Tibial artery (tissue), 4 donors: ENCODE measurements at regions not wholly inside any gene's neighbourhood (a gene's known extent, or its start where the extent isn't known, plus 50 kb on each side); places are given as distances from the start of the nearest gene placed in this dataset.

Experiments used
- DNase-seq, 2 donors: peaks; one replicate each; pipeline ENCODE4 v3.0.0-alpha.2; 2019
- H3K27ac ChIP-seq, 2 donors: fragments of 200-600 bp; sonication (generic) in 1 of 2; 1 replicate in 1 of 2; 2 replicates in 1 of 2; pipeline ENCODE4 v1.5.1; 2018 to 2019; ENCODE audit warnings: mild to moderate bottlenecking in 1 of 2
- H3K27me3 ChIP-seq, 2 donors: fragments of 200-600 bp; sonication (generic) in 1 of 2; one replicate each; pipeline versions ENCODE4 v1.5.1 to v1.6.0; 2016 to 2019
- H3K36me3 ChIP-seq, 3 donors: fragments of 200-600 bp; sonication (generic) in 2 of 3; one replicate each; pipeline ENCODE4 v1.5.1; 2016 to 2019; ENCODE audit warnings: mild to moderate bottlenecking in 2 of 3
- H3K4me1 ChIP-seq, 4 donors: fragments of 200-600 bp; sonication (generic) in 2 of 4; 1 replicate in 3 of 4; 2 replicates in 1 of 4; pipeline ENCODE4 v1.5.1; 2016 to 2019
- H3K4me3 ChIP-seq, 2 donors: fragments of 200-600 bp; sonication (generic) in 1 of 2; 1 replicate in 1 of 2; 2 replicates in 1 of 2; pipeline ENCODE4 v1.5.1; 2018 to 2019; ENCODE audit warnings: mild to moderate bottlenecking in 2 of 2
- H3K9me3 ChIP-seq, 3 donors: fragments of 200-600 bp; sonication (generic) in 1 of 3; one replicate each; pipeline ENCODE4 v1.5.1; 2016 to 2019
- intact Hi-C: fragments of 100-400 bp; cut with DNase I; formaldehyde crosslinking; loops from one replicate; pipeline ENCODE4 v1.15.0; 2023; ENCODE audit warnings: low total_unique reads
- TF ChIP-seq, protein P1 (sequence below), 2 experiments: fragments of 200-600 bp in 1 of 2; fragments of 450-650 bp in 1 of 2; IDR thresholded peaks; one replicate each; pipeline ENCODE4 v1.5.1; 2017 to 2019; ENCODE audit warnings: antibody characterized with exemption in 2 of 2, mild to moderate bottlenecking in 1 of 2, moderate library complexity in 1 of 2

GRCh38 chr16:7051591-7052349 is 280.9 kb upstream of the RBFOX1 start:
- Histone ChIP-seq H3K36me3 (no peaks in the 10 kb centered on the region), H3K27me3 (no peaks in the 10 kb centered on the region), H3K9me3 (no peaks in the 10 kb centered on the region), H3K27ac (no peak overlapping the region), H3K4me3 (no peak overlapping the region), H3K4me1 (no peaks in the 10 kb centered on the region)
- TF ChIP-seq, protein P1, sequence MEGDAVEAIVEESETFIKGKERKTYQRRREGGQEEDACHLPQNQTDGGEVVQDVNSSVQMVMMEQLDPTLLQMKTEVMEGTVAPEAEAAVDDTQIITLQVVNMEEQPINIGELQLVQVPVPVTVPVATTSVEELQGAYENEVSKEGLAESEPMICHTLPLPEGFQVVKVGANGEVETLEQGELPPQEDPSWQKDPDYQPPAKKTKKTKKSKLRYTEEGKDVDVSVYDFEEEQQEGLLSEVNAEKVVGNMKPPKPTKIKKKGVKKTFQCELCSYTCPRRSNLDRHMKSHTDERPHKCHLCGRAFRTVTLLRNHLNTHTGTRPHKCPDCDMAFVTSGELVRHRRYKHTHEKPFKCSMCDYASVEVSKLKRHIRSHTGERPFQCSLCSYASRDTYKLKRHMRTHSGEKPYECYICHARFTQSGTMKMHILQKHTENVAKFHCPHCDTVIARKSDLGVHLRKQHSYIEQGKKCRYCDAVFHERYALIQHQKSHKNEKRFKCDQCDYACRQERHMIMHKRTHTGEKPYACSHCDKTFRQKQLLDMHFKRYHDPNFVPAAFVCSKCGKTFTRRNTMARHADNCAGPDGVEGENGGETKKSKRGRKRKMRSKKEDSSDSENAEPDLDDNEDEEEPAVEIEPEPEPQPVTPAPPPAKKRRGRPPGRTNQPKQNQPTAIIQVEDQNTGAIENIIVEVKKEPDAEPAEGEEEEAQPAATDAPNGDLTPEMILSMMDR (IDR thresholded peaks at IDR 0.05): no peak
- intact Hi-C loops: no loop called here
- no peak for DNase-seq

DNA sequence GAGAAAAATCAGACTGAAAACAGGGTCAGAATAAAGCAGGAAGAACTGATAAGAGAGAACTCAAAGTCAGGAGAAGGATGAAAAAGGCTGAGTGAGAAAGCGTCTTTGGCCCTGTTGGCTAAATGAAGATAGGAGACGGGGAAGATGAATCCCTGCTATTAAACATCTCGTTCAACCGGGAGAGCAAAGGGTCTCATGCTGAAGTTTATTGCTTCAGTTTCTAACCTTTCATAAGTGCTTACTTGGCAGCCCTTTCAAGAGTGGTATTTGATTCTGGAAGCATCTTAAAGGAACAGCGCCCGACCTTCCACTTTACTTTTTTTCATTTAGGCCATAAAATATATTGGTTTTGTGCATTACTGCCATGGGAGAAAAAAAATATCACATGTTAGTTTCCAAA is 288.3 kb upstream of the RBFOX1 start:
- H3K4me1 ChIP-seq: no peaks in the 10 kb centered on the region
- intact Hi-C loops: no loop called here
- no peak overlapping the region for H3K4me3 ChIP-seq
- no peaks in the 10 kb centered on the region for H3K36me3 ChIP-seq
- no peak for DNase-seq
- TF ChIP-seq, protein P1 (IDR thresholded peaks at IDR 0.05): no peak
- no peak overlapping the region for H3K27ac ChIP-seq
- no peaks in the 10 kb centered on the region for H3K9me3 ChIP-seq
- H3K27me3 ChIP-seq: no peaks in the 10 kb centered on the region

DNA sequence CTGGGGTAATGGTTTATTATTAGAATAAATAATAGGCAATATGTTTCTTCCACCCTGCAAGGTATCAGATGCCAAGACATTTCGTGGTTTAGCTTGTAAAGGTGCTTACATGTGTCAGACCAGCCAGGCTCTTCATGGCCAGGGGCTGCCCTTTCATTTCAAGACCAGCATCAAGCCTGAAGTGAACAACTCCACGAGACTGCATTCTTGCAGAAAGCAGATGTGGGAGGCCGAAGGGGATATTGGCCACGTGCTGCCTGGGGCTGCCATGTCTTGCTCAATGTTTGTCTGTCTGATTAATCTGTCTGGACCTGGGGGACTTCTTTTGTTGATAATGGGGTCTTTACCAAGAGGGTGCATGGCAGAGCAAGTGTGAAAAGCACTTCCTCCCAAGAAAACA is 294.2 kb upstream of the RBFOX1 start:
- intact Hi-C loops: no loop called here
- Histone ChIP-seq H3K4me1 (no peaks in the 10 kb centered on the region), H3K27me3 (no peaks in the 10 kb centered on the region), H3K36me3 (no peaks in the 10 kb centered on the region), H3K9me3 (no peaks in the 10 kb centered on the region), H3K27ac (no peak overlapping the region), H3K4me3 (no peak overlapping the region)
- DNase-seq: no peak
- TF ChIP-seq, protein P1 (IDR thresholded peaks at IDR 0.05): no peak

DNA sequence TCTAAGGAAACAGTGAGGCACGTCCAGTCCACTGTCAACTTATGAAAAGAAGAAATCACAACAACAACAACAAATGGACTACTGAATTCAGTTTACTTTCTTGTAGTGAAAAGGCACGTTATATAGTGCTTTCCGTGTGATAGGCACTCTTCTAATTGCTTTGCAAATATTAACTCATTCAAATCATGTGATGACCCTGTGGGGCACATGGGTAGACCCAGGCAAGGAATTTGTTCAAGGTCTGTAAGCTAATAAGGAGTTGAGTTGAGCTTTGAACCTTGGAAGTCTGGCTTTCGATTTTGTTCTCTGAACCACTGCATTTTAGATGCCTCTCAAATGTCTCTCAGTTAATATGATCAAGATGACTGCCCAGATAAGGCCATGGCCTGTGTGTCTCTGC is 295.1 kb upstream of the RBFOX1 start:
- no peak overlapping the region for H3K4me3 ChIP-seq
- TF ChIP-seq, protein P1 (IDR thresholded peaks at IDR 0.05): no peak
- no peak for DNase-seq
- H3K36me3 ChIP-seq: no peaks in the 10 kb centered on the region
- intact Hi-C loops: no loop called here
- H3K4me1 ChIP-seq: no peaks in the 10 kb centered on the region
- H3K9me3 ChIP-seq: no peaks in the 10 kb centered on the region
- no peak overlapping the region for H3K27ac ChIP-seq
- no peaks in the 10 kb centered on the region for H3K27me3 ChIP-seq

DNA sequence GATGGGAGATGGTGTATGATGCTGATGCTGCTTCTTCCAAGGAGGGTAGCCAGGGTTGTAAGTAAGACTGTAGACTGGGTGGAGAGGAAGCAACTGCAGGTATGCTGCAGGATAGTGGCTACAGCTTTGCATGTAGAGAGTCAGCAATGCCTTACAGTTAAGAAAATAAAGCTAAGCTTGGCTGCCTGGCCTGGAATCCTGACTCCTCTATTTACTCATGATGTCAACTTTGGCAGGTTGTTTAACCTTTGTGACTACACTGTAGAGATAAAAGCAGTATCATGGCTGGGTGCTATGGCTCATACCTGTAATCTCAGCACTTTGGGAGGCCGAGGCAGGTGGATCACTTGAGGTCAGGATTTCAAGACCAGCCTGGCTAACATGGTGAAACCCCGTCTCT is 301.6 kb upstream of the RBFOX1 start:
- H3K27me3 ChIP-seq: no peaks in the 10 kb centered on the region
- TF ChIP-seq, protein P1 (IDR thresholded peaks at IDR 0.05): no peak
- no peak for DNase-seq
- no peak overlapping the region for H3K27ac ChIP-seq
- H3K4me3 ChIP-seq: no peak overlapping the region
- no peaks in the 10 kb centered on the region for H3K4me1 ChIP-seq
- H3K36me3 ChIP-seq: no peaks in the 10 kb centered on the region
- H3K9me3 ChIP-seq: peaks cover 0 to 10% (median 3%) of the 10 kb centered on the region in 3 donors
- intact Hi-C loops: no loop called here
